WTC11 (cell line): ENCODE measurements at regions not wholly inside any gene's neighbourhood (a gene's known extent, or its start where the extent isn't known, plus 50 kb on each side); places are given as distances from the start of the nearest gene placed in this dataset.

Experiments
- ATAC-seq: fragments of 200-7000 bp; cut with Tn5 transposase; 2 replicates; pipeline ENCODE4 v1.10.0; 2021; ENCODE audit warnings: mild to moderate bottlenecking, moderate library complexity
- CTCF ChIA-PET: fragments of 300-600 bp; sonication (Branson Sonifier 250); formaldehyde crosslinking; loops from one replicate; lab custom pipeline; 2021; ENCODE audit warnings: antibody characterized with exemption; lab: Charles Lee
- POLR2A ChIA-PET: fragments of 350-600 bp; sonication (Branson Sonifier 250); formaldehyde crosslinking; loops from one replicate; lab custom pipeline; 2021; ENCODE audit warnings: antibody characterized with exemption; lab: Charles Lee
- DNase-seq: peaks from one replicate; pipeline ENCODE4 v3.0.0; 2021; ENCODE audit warnings: low spot score
- H3K27ac Mint-ChIP-seq: 2 replicates; pipeline ENCODE4 v1.8.0; 2021; ENCODE audit warnings: mixed read lengths
- H3K27me3 Mint-ChIP-seq: 2 replicates; pipeline ENCODE4 v1.8.0; 2021; ENCODE audit warnings: low read depth, mild to moderate bottlenecking, moderate library complexity, mixed read lengths
- H3K36me3 Mint-ChIP-seq: 2 replicates; pipeline ENCODE4 v1.8.0; 2021; ENCODE audit warnings: mixed read lengths
- H3K4me1 Mint-ChIP-seq: 2 replicates; pipeline ENCODE4 v1.8.0; 2022; ENCODE audit warnings: mixed read lengths
- H3K4me3 Mint-ChIP-seq: 2 replicates; pipeline ENCODE4 v1.8.0; 2021; ENCODE audit warnings: mild to moderate bottlenecking, moderate library complexity, mixed read lengths
- H3K9me3 Mint-ChIP-seq: 2 replicates; pipeline ENCODE4 v1.8.0; 2021; ENCODE audit warnings: mixed read lengths
- CBFB ChIP-seq: sonication (generic); formaldehyde crosslinking; IDR thresholded peaks from 2 replicates; pipeline ENCODE4 v1.8.1; 2022; ENCODE audit warnings: mild to moderate bottlenecking, low read depth, missing genetic modification reagents
- E2F4 ChIP-seq: sonication (generic); formaldehyde crosslinking; IDR thresholded peaks from 2 replicates; pipeline ENCODE4 v1.8.1; 2022; ENCODE audit warnings: low read depth, mild to moderate bottlenecking, moderate library complexity, missing genetic modification reagents, borderline replicate concordance
- E2F5 ChIP-seq: sonication (generic); formaldehyde crosslinking; IDR thresholded peaks from 2 replicates; pipeline ENCODE4 v1.8.1; 2022; ENCODE audit warnings: mild to moderate bottlenecking, moderate library complexity, missing genetic modification reagents
- ESRRA ChIP-seq: sonication (generic); formaldehyde crosslinking; IDR thresholded peaks from 2 replicates; pipeline ENCODE4 v1.8.1; 2022; ENCODE audit warnings: mild to moderate bottlenecking, missing genetic modification reagents, borderline replicate concordance
- MAX ChIP-seq: sonication (generic); formaldehyde crosslinking; IDR thresholded peaks from 2 replicates; pipeline ENCODE4 v1.8.0; 2022; ENCODE audit warnings: mild to moderate bottlenecking, missing genetic modification reagents
- NR1H2 ChIP-seq: sonication (generic); formaldehyde crosslinking; IDR thresholded peaks from 2 replicates; pipeline ENCODE4 v1.9.0; 2021; ENCODE audit warnings: mild to moderate bottlenecking, moderate library complexity, missing genetic modification reagents
- OVOL2 ChIP-seq: fragments of 250-450 bp; sonication (Bioruptor Pico); IDR thresholded peaks from 2 replicates; pipeline ENCODE4 v1.9.0; 2021; ENCODE audit warnings: mild to moderate bottlenecking, borderline replicate concordance
- TEAD4 ChIP-seq: sonication (generic); formaldehyde crosslinking; IDR thresholded peaks from 2 replicates; pipeline ENCODE4 v1.8.0; 2022; ENCODE audit warnings: mild to moderate bottlenecking, missing genetic modification reagents
- TP53 ChIP-seq: sonication (generic); formaldehyde crosslinking; IDR thresholded peaks from 2 replicates; pipeline ENCODE4 v1.8.1; 2023; ENCODE audit warnings: mild to moderate bottlenecking, missing genetic modification reagents
- ZNF263 ChIP-seq: sonication (generic); formaldehyde crosslinking; IDR thresholded peaks from 2 replicates; pipeline ENCODE4 v1.8.1; 2022; ENCODE audit warnings: low read depth, mild to moderate bottlenecking, moderate library complexity, missing genetic modification reagents
- ZNF281 ChIP-seq: sonication (generic); formaldehyde crosslinking; IDR thresholded peaks from 2 replicates; pipeline ENCODE4 v1.8.0; 2023; ENCODE audit warnings: mild to moderate bottlenecking, missing genetic modification reagents
- ZNF396 ChIP-seq: fragments of 250-450 bp; sonication (Bioruptor Pico); IDR thresholded peaks from 2 replicates; pipeline ENCODE4 v1.8.0; 2021; ENCODE audit warnings: mild to moderate bottlenecking, moderate library complexity, borderline replicate concordance
- ZNF423 ChIP-seq: fragments of 250-450 bp; sonication (Bioruptor Pico); IDR thresholded peaks from 2 replicates; pipeline ENCODE4 v2.1.2; 2022; ENCODE audit warnings: mild to moderate bottlenecking, moderate library complexity
- ZNF425 ChIP-seq: fragments of 250-450 bp; sonication (Bioruptor Pico); conservative IDR thresholded peaks from 2 replicates; pipeline ENCODE4 v1.9.0; 2021; ENCODE audit warnings: mild to moderate bottlenecking
- TF ChIP-seq, protein P1 (sequence below): sonication (generic); formaldehyde crosslinking; IDR thresholded peaks from 2 replicates; pipeline ENCODE4 v1.8.0; 2023; ENCODE audit warnings: missing genetic modification reagents

DNA sequence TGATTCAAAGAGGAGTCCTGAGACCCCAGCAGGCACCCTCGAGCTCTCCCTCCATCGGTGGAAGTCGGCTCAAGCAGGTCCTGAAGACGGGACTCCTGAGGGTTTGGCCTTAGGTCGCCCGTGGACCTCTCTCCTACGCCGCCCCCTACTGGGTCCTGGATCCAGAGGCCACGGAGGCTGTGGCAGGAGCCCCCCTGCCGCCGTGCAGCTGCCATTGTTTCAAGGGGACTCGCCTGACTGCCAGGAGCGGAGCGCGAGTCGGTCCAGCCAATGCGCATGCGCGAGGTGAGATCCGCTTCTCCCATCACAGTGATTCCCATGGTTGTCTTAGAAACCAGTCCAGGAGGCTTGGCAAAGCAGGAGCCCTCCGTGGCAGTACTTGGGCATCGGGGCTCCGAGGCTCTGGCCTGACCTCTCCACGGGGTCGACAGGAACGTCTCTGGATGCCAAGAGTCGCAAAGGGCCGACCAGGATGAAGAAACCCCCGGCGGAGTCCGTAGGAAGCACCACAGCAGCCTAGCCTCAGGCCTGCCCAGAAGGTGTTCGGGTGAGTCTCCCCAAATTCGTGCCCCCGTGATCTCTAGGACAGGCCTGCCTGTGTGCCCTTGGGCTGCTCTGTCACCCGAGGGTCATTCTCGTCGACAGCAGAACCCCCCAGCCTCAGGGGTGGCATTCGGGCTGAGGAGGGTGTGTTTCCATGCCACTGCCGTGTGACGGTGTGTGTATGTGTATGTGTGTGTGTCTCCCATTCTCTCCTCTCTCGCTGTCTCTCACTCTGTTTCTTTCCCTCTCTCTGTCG is 322.3 kb downstream of the ZNF716 start:
- peaks cover 31% of the 10 kb centered on the region for H3K27me3 Mint-ChIP-seq
- ATAC-seq (no peak), DNase-seq (no peak)
- TF ChIP-seq NR1H2 (CRISPR knock-in tag) = no peak
- ChIA-PET CTCF (no interaction called here), POLR2A (no interaction called here)
- no peaks in the 10 kb centered on the region for H3K4me1 Mint-ChIP-seq
- no peak overlapping the region for H3K4me3 Mint-ChIP-seq
- H3K27ac Mint-ChIP-seq = no peak overlapping the region
- H3K36me3 Mint-ChIP-seq = peaks cover 68% of the 10 kb centered on the region
- H3K9me3 Mint-ChIP-seq = peaks cover 60% of the 10 kb centered on the region

- ChIA-PET CTCF (no interaction called here), POLR2A (no interaction called here)
- Mint-ChIP-seq H3K4me3 (no peak overlapping the region), H3K27me3 (peaks cover 36% of the 10 kb centered on the region), H3K9me3 (peaks cover 58% of the 10 kb centered on the region), H3K36me3 (peaks cover 73% of the 10 kb centered on the region), H3K27ac (no peak overlapping the region), H3K4me1 (no peaks in the 10 kb centered on the region)
- ATAC-seq = no peak
- no peak for TF ChIP-seq E2F5 (CRISPR knock-in tag)
- no peak for TF ChIP-seq ESRRA (CRISPR knock-in tag)
- no peak for TF ChIP-seq ZNF396 (CRISPR knock-in tag)
- no peak for TF ChIP-seq OVOL2 (CRISPR knock-in tag)
- no peak for TF ChIP-seq ZNF425 (CRISPR knock-in tag)
- TF ChIP-seq E2F4 (CRISPR knock-in tag) = no peak
- no peak for TF ChIP-seq NR1H2 (CRISPR knock-in tag)
- no peak for TF ChIP-seq ZNF423 (CRISPR knock-in tag)
- TF ChIP-seq ZNF281 (CRISPR knock-in tag) = no peak
- TF ChIP-seq TEAD4 (CRISPR knock-in tag) = no peak
- no peak for TF ChIP-seq MAX (CRISPR knock-in tag)
- no peak for TF ChIP-seq TP53 (CRISPR knock-in tag)
- TF ChIP-seq ZNF263 (CRISPR knock-in tag) = no peak
- no peak for TF ChIP-seq CBFB (CRISPR knock-in tag)
- TF ChIP-seq, protein P1, sequence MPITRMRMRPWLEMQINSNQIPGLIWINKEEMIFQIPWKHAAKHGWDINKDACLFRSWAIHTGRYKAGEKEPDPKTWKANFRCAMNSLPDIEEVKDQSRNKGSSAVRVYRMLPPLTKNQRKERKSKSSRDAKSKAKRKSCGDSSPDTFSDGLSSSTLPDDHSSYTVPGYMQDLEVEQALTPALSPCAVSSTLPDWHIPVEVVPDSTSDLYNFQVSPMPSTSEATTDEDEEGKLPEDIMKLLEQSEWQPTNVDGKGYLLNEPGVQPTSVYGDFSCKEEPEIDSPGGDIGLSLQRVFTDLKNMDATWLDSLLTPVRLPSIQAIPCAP (CRISPR knock-in tag) = no peak
- no peak for DNase-seq
These were observed 324.3 kb downstream of the ZNF716 start for GRCh38 chr7:57774300-57774699.
